Activated naive CD8-positive, alpha-beta T cell treated with anti-CD3 and anti-CD28 coated beads, Interleukin-2, amount 10 ng/mL, durations not matched to agents 7 days and 5 days (primary cell): ENCODE measurements at regions not wholly inside any gene's neighbourhood (a gene's known extent, or its start where the extent isn't known, plus 50 kb on each side); places are given as distances from the start of the nearest gene placed in this dataset.

ENCODE experiments used
- ATAC-seq: fragments of 150-1000 bp; cut with Tn5 transposase; one replicate; pipeline ENCODE4 v1.10.0; 2021; ENCODE audit warnings: low read depth, moderate library complexity
- POLR2A ChIA-PET: fragments of 350-600 bp; sonication (Branson Sonifier 250); formaldehyde crosslinking; loops from one replicate; lab custom pipeline; 2021; ENCODE audit warnings: antibody characterized with exemption; lab: Charles Lee
- DNase-seq: peaks from one replicate; pipeline ENCODE4 v3.0.0; 2021
- H3K27ac Mint-ChIP-seq: one replicate; pipeline ENCODE4 v1.8.0; 2022; ENCODE audit warnings: mild to moderate bottlenecking, mixed read lengths
- H3K27me3 Mint-ChIP-seq: one replicate; pipeline ENCODE4 v1.8.0; 2022; ENCODE audit warnings: mild to moderate bottlenecking, moderate library complexity, mixed read lengths
- H3K36me3 Mint-ChIP-seq: one replicate; pipeline ENCODE4 v1.8.0; 2021; ENCODE audit warnings: mild to moderate bottlenecking, mixed read lengths
- H3K4me1 Mint-ChIP-seq: one replicate; pipeline ENCODE4 v1.8.0; 2021; ENCODE audit warnings: mixed read lengths
- H3K4me3 Mint-ChIP-seq: one replicate; pipeline ENCODE4 v1.8.0; 2022; ENCODE audit warnings: mild to moderate bottlenecking, moderate library complexity, mixed read lengths
- H3K9me3 Mint-ChIP-seq: one replicate; pipeline ENCODE4 v1.8.0; 2021; ENCODE audit warnings: mixed read lengths

DNA sequence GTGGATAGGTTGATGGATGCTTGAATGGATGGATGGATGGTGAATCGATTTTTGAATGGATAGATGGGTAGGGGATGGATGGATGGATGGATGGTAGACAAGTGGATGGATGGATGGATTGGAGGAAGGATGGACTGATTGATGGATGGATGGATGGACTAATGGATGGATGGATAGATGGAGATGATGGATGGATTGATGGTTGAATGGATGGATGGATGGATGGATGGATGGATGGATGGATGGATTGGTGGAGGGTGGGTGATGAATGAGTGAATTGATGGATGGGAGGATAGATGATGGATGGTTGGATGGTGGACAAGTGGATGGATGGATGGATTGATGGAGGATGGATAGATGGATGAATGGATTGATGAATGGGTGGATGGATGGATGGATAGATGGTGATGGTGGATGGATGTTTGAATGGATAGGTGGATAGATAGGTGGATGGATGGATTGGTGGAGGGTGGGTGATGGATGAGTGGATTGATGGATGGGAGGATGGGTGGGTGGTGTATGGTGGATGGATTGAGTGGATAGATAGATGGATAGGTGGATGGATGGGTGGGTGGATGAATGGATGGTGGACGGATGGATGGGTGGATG lies 1140.9 kb downstream of the BRD1 start:
- H3K27ac Mint-ChIP-seq, result no peak overlapping the region
- POLR2A ChIA-PET, result no interaction called here
- no peak overlapping the region for H3K4me3 Mint-ChIP-seq
- H3K9me3 Mint-ChIP-seq, result peaks cover 4% of the 10 kb centered on the region
- H3K36me3 Mint-ChIP-seq, result no peaks in the 10 kb centered on the region
- no peaks in the 10 kb centered on the region for H3K4me1 Mint-ChIP-seq
- ATAC-seq (no peak), DNase-seq (no peak)
- no peaks in the 10 kb centered on the region for H3K27me3 Mint-ChIP-seq

DNA sequence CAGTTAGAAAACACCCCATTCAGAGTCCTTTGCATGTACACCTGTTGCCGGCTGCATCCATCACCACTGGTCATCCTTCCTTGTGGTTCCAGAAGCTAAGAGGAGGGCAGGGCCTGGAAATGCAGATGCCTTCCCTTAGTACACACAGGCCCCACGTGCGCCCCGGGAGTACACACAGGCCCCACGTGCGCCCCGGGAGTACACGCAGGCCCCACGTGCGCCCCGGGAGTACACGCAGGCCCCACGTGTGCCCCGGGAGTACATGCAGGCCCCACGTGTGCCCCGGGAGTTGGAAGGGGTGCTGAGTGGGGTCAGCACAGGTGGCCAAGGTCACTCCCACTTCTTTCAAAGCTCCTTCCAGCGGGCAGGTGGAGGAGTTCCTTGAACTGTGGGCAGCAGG lies 1141.9 kb downstream of the BRD1 start:
- H3K9me3 Mint-ChIP-seq, result peaks cover 4% of the 10 kb centered on the region
- no peaks in the 10 kb centered on the region for H3K27me3 Mint-ChIP-seq
- POLR2A ChIA-PET, result no interaction called here
- no peaks in the 10 kb centered on the region for H3K4me1 Mint-ChIP-seq
- ATAC-seq (no peak), DNase-seq (no peak)
- H3K4me3 Mint-ChIP-seq, result no peak overlapping the region
- no peak overlapping the region for H3K27ac Mint-ChIP-seq
- no peaks in the 10 kb centered on the region for H3K36me3 Mint-ChIP-seq

DNA sequence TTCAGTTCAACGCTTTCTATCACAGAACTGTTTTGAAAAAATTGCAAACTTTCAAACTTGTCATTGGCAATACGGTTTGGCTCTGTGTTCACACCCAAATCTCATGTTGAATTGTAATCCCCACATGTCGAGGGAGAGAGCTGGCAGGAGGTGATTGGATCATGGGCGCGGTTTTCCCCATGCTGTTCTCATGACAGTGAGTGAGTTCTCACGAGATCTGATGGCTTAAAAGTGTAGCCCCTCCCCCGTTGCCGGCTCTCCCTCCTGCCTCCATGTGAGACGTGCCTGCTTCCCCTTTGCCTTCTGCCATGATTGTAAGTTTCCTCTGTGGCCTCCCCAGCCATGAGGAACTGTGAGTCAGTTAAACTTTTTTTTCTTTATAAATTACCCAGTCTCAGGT lies 1144.0 kb downstream of the BRD1 start:
- no peaks in the 10 kb centered on the region for H3K36me3 Mint-ChIP-seq
- POLR2A ChIA-PET, result no interaction called here
- peaks cover 4% of the 10 kb centered on the region for H3K9me3 Mint-ChIP-seq
- no peak overlapping the region for H3K4me3 Mint-ChIP-seq
- ATAC-seq, result no peak
- no peaks in the 10 kb centered on the region for H3K27me3 Mint-ChIP-seq
- DNase-seq, result no peak
- no peaks in the 10 kb centered on the region for H3K4me1 Mint-ChIP-seq
- no peak overlapping the region for H3K27ac Mint-ChIP-seq

DNA sequence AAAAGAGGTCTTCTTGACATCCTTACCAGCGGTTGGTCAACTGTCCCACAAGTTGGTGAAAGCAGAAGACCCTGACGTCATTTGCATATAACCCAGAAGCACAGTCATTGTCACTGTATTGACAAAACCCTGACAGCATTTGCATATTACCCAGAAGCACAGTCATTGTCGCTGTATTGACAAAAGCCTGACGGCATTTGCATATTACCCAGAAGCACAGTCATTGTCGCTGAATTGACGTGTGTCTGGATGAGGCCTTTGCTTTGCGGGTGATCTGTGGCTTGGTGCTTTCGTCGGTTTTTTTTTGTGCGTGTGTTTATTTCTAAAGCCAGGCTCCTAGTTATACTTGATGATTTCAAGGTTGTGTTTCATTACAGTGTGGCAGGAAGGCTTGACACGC lies 1145.2 kb downstream of the BRD1 start:
- Mint-ChIP-seq H3K4me1 (no peaks in the 10 kb centered on the region), H3K27ac (no peak overlapping the region), H3K4me3 (no peak overlapping the region), H3K27me3 (no peaks in the 10 kb centered on the region), H3K9me3 (peaks cover 4% of the 10 kb centered on the region), H3K36me3 (no peaks in the 10 kb centered on the region)
- POLR2A ChIA-PET, result no interaction called here
- no peak for DNase-seq
- no peak for ATAC-seq

DNA sequence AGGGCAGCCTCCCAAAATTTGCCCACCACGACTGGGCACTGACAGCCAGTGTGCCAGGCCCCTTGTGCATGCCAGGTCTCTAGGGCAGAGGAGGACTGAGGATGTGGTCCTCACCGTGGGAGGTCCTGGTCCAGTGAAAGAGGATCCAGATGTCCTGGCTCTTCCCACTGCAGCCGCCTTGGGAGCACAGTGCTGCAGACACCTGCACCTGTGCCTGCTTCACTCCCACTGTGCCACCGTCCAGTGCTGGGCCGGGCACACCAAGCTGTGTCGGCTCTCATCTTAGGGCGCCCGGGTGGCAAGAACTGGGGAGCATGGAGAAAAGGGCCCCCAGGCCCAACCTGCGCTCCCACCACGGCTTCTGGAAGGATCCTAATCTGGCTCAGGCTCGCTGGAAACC lies 1147.1 kb downstream of the BRD1 start:
- DNase-seq (no peak), ATAC-seq (no peak)
- Mint-ChIP-seq H3K27ac (no peak overlapping the region), H3K9me3 (no peaks in the 10 kb centered on the region), H3K4me1 (no peaks in the 10 kb centered on the region), H3K4me3 (no peak overlapping the region), H3K27me3 (no peaks in the 10 kb centered on the region), H3K36me3 (no peaks in the 10 kb centered on the region)
- POLR2A ChIA-PET, result no interaction called here

DNA sequence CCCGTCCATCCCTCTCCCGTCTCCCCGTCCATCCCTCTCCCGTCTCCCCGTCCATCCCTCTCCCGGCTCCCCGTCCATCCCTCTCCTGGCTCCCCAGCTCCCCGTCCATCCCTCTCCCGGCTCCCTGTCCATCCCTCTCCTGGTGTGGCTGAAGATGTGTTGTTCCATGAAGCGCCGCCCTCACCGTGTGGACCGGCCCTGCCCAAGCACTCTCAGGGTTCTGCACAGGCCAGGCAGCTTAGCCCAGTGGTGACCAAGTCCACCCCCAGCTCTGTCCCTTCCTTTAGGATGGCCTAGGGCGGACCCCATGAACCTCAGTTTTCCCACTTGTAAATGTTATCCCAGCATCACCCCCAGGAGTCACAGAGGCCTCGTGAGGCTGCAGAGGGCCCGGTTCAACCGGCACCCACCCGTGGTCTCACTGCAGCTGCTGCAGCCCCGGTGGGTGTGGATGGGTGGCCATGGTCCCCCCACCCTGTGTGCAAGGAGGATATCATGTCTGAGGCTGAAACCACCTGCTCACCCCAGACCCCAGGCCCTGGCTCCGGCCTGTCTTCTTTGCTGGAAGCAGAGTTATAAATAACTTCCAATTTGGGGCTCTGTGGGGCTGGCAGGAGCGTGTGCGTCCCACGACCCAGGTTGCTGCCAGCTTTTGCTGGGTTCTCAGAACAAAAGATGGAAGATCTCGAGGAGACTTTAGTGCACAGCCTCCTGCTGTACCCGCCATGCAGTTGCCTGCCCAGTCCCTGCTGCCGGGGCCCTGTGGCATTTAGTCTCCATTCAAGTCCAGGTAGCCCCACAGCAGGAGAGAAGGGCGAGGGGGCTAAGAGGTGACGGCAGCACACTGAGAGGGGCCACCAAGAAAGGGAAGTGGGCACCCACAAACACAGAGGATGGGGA lies 1147.8 kb downstream of the BRD1 start:
- DNase-seq, result no peak
- H3K9me3 Mint-ChIP-seq, result no peaks in the 10 kb centered on the region
- no peaks in the 10 kb centered on the region for H3K36me3 Mint-ChIP-seq
- no peak overlapping the region for H3K4me3 Mint-ChIP-seq
- H3K27me3 Mint-ChIP-seq, result no peaks in the 10 kb centered on the region
- H3K27ac Mint-ChIP-seq, result no peak overlapping the region
- ATAC-seq, result no peak
- no peaks in the 10 kb centered on the region for H3K4me1 Mint-ChIP-seq
- POLR2A ChIA-PET, result no interaction called here

DNA sequence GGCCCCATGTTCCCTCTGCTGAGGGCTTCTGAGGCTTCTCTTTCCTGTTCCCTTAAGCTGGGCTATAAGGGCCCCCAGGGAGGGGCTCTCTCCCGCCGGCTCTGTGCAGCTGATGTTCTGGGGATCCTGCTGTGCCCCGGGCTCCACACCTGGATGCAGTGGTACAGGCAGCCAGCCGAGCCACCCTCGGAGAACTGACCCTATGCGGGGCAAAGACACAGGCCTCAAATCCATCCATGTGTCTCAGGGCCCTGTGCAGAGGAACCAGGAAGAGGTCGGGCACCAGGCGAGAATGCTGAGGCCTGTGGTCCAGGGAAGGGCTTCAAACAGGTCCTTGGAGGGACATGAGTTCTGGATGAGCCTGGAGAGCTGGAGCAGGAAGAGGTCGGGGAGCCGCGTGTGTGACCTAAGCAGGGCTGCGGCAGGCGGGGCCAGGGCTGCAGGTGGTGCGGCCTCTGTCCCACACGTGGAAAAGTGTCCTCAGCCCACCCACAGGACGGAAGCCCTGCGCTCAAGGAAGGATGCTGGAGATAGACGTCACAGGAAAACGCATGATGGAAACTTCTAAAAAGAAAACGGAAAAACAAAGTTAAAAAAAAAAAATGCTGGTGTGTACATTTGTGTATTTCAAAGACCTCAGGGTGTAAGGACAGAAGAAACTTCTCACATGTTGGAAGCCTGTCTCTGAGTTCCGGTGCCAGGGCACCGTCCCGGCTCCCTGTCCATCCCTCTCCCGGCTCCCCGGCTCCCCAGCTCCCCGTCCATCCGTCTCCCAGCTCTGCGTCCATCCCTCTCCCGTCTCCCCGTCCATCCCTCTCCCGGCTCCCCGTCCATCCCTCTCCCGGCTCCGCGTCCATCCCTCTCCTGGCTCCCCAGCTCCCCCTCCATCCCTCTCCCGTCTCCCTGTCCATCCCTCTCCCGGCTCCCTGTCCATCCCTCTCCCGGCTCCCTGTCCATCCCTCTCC lies 1149.2 kb downstream of the BRD1 start:
- H3K27me3 Mint-ChIP-seq, result no peaks in the 10 kb centered on the region
- no peak for DNase-seq
- no peak overlapping the region for H3K4me3 Mint-ChIP-seq
- H3K4me1 Mint-ChIP-seq, result no peaks in the 10 kb centered on the region
- H3K9me3 Mint-ChIP-seq, result peaks cover 2% of the 10 kb centered on the region
- ATAC-seq, result no peak
- POLR2A ChIA-PET, result no interaction called here
- H3K27ac Mint-ChIP-seq, result no peak overlapping the region
- no peaks in the 10 kb centered on the region for H3K36me3 Mint-ChIP-seq

DNA sequence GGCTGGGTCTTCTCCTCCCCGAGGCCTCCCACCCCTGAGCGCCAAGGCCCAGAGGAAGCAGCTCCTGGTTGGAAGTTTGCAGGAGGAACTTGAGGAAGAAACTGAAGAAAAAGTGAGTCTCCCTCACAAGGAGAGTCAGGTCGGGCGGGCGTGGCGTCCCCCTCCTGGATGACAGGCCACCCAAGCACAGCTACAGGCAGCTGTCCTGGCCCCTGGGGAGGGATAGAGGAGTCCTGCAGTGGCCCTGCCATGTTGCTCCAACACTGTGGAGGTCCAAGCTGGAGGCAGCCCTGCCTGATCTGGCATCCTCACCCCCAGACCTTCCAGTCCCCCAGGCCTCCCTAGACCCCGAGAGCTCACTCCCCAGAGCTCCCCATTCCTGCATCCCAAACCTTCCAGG lies 1150.1 kb downstream of the BRD1 start:
- ATAC-seq (no peak), DNase-seq (no peak)
- no peaks in the 10 kb centered on the region for H3K36me3 Mint-ChIP-seq
- H3K27me3 Mint-ChIP-seq, result no peaks in the 10 kb centered on the region
- H3K4me1 Mint-ChIP-seq, result no peaks in the 10 kb centered on the region
- no peak overlapping the region for H3K27ac Mint-ChIP-seq
- POLR2A ChIA-PET, result no interaction called here
- H3K9me3 Mint-ChIP-seq, result peaks cover 7% of the 10 kb centered on the region
- no peak overlapping the region for H3K4me3 Mint-ChIP-seq

DNA sequence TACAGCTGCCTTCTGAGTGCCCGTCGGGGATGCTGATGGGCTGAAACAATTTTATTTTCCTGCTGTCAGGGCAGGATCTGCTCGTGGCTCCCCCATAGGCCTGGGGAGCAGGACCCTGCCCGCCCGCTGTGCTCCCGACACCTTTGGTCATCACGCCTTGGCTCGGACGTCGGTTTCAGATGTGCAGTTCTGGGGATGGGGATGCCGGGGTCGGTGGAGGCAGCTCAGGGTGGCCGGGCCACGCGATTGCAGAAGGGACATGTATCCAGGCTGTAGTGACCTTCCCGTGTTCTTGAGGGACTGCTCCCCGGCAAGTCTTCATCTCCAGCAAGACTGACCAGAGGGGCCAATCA lies 1150.5 kb downstream of the BRD1 start:
- Mint-ChIP-seq H3K4me3 (no peak overlapping the region), H3K27me3 (no peaks in the 10 kb centered on the region), H3K36me3 (no peaks in the 10 kb centered on the region), H3K27ac (no peak overlapping the region), H3K9me3 (peaks cover 12% of the 10 kb centered on the region), H3K4me1 (no peaks in the 10 kb centered on the region)
- no peak for DNase-seq
- POLR2A ChIA-PET, result no interaction called here
- no peak for ATAC-seq

DNA sequence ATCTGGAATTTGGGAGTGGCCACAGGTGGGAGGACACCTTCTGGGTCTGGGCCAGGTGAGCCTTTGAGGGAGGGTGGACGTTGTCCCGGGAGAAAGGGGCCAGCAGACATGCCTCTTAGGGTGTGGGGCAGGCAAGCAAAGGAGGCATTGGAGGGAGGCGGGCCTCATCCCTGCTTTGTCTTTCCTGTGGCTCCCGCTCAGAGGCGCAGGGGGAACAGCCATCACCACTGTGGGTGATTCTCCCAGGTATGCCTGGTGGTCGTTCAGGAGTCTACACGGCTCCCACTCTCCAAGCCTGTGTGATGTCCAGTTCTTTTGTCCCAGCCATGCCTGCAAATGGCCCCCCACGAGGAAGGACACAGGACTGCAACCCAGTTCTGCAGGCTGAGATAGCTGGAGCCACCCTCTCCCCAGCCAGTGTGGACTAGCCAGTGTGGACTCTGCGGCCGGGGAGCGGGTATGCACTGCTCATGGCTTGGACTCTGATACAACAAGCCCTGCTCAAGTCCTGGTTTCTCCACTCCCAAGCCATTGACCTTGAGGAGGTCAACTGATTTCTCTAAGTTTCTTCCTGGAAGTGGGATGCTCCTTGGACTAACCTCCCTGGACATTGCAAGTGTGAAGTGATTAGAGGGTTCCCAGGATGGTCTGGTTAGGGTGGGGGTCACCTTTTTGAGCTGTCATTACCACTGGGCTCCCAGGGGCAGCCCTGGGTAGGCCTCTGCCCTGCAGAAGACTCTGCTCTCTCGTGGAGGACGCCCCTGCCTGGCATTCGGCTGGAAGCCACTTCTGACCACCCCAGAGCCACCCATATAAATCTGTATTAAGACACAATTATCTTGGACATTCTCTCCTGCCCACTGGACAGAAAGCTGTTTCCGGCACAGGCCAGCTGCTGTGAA lies 1151.2 kb downstream of the BRD1 start:
- H3K27me3 Mint-ChIP-seq, result no peaks in the 10 kb centered on the region
- H3K27ac Mint-ChIP-seq, result no peak overlapping the region
- H3K4me1 Mint-ChIP-seq, result no peaks in the 10 kb centered on the region
- H3K36me3 Mint-ChIP-seq, result no peaks in the 10 kb centered on the region
- ATAC-seq, result no peak
- H3K9me3 Mint-ChIP-seq, result peaks cover 13% of the 10 kb centered on the region
- DNase-seq, result no peak
- no peak overlapping the region for H3K4me3 Mint-ChIP-seq
- POLR2A ChIA-PET, result no interaction called here

DNA sequence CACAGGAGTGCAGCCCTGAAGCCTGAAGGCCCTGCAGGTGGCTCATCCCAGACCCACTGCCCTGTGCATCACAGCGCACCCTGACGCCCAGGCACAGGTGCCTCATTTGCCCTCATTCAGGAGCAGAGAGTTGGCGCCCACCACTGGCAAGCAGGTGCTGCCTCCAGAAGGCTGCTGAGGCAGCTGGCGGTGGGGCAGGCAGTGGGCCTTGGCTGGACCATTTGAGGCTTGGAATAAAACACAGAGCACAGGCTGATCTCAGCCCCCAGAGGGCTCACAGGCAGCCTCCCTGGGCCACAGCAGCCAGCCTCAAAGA lies 1151.9 kb downstream of the BRD1 start:
- H3K27ac Mint-ChIP-seq, result no peak overlapping the region
- no peaks in the 10 kb centered on the region for H3K36me3 Mint-ChIP-seq
- no peaks in the 10 kb centered on the region for H3K27me3 Mint-ChIP-seq
- no peak overlapping the region for H3K4me3 Mint-ChIP-seq
- no peaks in the 10 kb centered on the region for H3K4me1 Mint-ChIP-seq
- peaks cover 13% of the 10 kb centered on the region for H3K9me3 Mint-ChIP-seq
- POLR2A ChIA-PET, result no interaction called here
- ATAC-seq (no peak), DNase-seq (no peak)

DNA sequence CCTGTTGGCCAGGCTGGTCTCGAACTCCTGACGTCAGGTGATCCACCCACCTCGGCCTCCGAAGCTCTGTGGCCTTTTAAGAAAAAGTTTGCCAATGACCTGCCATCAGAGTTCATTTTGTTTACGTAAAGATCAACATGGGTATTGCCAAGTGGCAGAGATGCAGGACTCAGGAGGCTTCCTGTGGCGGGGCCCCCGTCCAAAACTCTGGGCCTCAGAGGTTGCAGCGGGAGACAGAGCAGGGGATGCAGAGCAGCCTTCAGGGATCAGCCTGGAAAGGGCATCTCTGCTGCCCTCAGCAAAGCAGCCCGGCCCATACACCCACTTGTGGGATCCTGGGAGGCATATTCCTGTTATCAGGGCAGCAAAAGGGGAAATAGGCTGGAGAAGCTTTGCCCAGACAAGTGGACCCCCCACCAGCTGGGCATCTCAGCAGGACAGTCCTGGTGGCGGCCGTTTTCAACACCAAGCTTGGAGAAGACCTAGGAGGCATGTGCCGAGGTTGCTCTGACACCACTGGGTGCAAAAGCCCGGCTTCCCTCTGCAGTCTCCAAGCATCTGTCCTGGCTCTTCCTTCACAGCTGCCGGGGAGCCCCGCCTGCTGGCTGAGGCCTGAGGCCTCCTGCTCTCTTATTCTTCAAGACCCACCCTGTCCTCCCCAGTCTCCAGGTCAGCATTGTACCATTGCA lies 1152.4 kb downstream of the BRD1 start:
- ATAC-seq (no peak), DNase-seq (no peak)
- Mint-ChIP-seq H3K4me3 (no peak overlapping the region), H3K4me1 (no peaks in the 10 kb centered on the region), H3K27me3 (no peaks in the 10 kb centered on the region), H3K36me3 (no peaks in the 10 kb centered on the region), H3K9me3 (peaks cover 13% of the 10 kb centered on the region), H3K27ac (no peak overlapping the region)
- POLR2A ChIA-PET, result no interaction called here
